HG03025 (cell line): ENCODE measurements at regions not wholly inside any gene's neighbourhood (a gene's known extent, or its start where the extent isn't known, plus 50 kb on each side); places are given as distances from the start of the nearest gene placed in this dataset.

Experiments used
- ATAC-seq: cut with Tn5 transposase; IDR thresholded peaks from one replicate; pipeline ENCODE4 v1.9.1; 2021; ENCODE audit warnings: mild to moderate bottlenecking, moderate library complexity; ENCODE audit not compliant: unreplicated experiment, low FRiP score

DNA sequence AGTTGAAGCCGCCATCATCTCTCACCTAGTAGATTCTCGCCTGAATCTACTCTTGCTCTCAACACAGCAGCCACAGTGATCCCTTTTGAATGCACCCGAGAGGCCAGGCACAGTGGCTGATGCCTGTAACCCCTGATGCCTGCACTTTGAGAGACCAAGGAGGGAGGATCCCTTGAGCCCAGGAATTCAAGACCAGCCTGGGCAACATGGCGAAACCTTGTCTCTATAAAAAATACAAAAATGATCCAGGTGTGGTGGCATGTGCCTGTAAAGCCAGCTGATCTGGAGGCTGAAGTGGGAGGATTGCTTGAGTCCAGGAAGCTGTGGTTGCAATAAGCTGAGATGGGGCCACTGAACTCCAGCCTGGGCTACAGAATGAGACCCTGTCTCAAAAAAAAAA, 60.3 kb upstream of the EML4 start:
- ATAC-seq = no peak

- ATAC-seq = no peak
Measured at GRCh38 chr2:42109959-42110640, 59.1 kb upstream of the EML4 start.

GRCh38 chr2:42110641-42111322, 58.4 kb upstream of the EML4 start:
- no peak for ATAC-seq

- ATAC-seq = no peak
Measured at GRCh38 chr2:42112418-42112817, 56.7 kb upstream of the EML4 start.

GRCh38 chr2:42113452-42113851, 55.7 kb upstream of the EML4 start:
- no peak for ATAC-seq

DNA sequence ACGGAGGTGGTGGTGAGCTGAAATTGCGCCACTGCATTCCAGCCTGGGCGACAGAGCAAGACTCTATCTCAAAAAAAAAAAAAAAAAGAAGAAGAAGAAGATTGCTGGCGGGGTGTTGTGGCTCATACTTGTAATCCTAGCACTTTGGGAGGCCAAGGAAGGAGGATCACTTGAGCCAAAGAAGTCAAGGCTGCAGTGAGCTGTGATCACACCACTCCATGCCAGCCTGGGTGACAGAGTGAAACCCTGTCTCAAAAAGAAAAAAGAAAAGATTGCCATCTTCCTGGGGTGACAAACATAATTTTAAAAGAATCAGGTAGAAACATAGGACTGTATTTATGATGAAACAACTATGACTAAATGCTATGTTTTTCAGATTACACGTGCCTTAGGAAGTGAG, 55.1 kb upstream of the EML4 start:
- ATAC-seq = no peak

GRCh38 chr2:42115588-42115987, 53.6 kb upstream of the EML4 start:
- ATAC-seq = no peak

DNA sequence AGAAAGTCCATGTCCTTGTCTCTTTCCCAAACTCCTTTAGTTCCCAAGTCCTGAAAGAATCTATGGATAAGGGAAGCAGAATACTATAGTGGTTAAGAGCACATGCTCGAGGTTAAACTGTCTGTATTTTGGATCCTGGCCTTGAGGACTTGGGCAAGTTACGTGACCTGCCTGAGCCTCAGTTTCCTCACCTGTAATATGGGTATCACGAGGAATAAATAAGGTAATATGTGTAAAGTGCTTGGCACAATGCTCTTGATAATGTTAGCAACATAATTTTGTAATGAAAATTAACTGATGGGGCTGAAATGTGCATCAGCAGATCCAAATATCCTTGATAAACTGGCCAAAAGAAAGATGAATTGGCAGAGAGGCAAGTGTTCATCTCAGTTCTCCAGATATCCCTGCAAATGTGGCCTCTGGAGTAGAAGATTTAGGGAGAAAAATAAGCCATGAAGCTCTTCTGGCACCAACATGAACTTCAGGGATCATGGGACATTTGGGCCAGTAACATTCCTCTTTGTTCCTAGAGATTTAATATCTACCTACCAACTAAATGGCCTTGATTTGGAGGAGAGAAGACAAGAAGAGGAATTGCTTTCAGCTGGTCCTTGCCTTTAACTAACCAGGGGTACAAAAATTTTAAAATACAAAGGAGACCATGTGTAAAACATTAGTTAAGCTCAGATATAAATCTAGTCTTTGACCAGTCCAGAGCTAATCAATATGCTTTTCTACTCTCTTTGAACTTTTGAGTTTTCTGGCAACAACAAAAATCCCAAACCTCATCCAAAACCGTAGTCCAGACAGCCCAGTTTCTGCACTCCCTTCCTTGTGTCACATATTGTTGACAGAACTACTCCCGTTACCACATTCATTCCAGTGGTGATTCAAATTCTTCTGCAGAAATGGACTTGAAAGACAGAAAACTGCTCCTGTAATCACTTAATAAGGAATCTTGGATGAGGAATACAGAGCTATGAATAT, 52.7 kb upstream of the EML4 start:
- ATAC-seq = no peak

DNA sequence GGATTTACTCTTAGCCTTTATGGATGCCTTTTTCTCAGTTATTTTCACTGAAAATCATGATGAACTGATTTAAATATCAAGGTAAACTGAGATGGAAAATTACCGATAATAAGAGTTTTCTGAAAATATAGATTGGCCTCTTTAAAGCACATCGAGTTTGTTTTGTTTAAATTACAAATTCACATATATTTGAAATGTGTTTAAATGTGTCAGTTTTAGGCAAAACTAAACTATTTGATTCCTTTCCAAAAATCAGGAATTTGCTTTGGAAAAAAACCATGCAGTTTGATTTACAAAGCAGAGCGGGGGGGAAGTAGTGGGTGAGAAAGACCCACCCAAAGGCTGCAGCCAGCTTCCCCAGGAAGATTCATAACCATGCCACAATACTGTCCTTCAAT, 52.0 kb upstream of the EML4 start:
- no peak for ATAC-seq

GRCh38 chr2:42117923-42118753, 51.0 kb upstream of the EML4 start:
- peak; percentile 78 for ATAC-seq

GRCh38 chr2:42118754-42119569, 50.2 kb upstream of the EML4 start:
- no peak for ATAC-seq
